Kidney (tissue), 13 donors: ENCODE measurements at regions not wholly inside any gene's neighbourhood (a gene's known extent, or its start where the extent isn't known, plus 50 kb on each side); places are given as distances from the start of the nearest gene placed in this dataset.

Experiments
- DNase-seq, 5 donors: peaks; one replicate each; pipeline ENCODE4 v3.0.0-alpha.2; 2013 to 2020
- FAIRE-seq: peaks from 2 replicates; lab custom pipeline; 2012; peaks lifted over from hg19 to GRCh38; lab: Jason Lieb, UNC
- H3K27ac ChIP-seq, 2 donors: one replicate each; pipeline ENCODE4 v1.7.0; 2013; ENCODE audit warnings: low read depth in 2 of 2, low read length in 2 of 2, inconsistent platforms in 1 of 2
- H3K27me3 ChIP-seq: one replicate; pipeline ENCODE4 v1.7.1; 2013; ENCODE audit warnings: low read length, inconsistent platforms; ENCODE audit not compliant: control insufficient read depth, insufficient read depth
- H3K36me3 ChIP-seq, 3 donors: one replicate each; pipeline versions ENCODE4 v1.7.0 to v1.7.1; 2013; ENCODE audit warnings: low read length in 3 of 3, control low read depth in 1 of 3, inconsistent platforms in 1 of 3; ENCODE audit not compliant: insufficient read depth in 3 of 3, control insufficient read depth in 2 of 3
- H3K4me1 ChIP-seq, 3 donors: one replicate each; pipeline versions ENCODE4 v1.7.0 to v1.7.1; 2013; ENCODE audit warnings: low read length in 3 of 3, inconsistent platforms in 1 of 3, low read depth in 1 of 3; ENCODE audit not compliant: control insufficient read depth in 2 of 3, insufficient read depth in 2 of 3
- H3K4me3 ChIP-seq, 3 donors: one replicate each; pipeline versions ENCODE4 v1.7.0 to v1.8.1; 2013; ENCODE audit warnings: low read length in 3 of 3, control low read depth in 1 of 3, inconsistent platforms in 1 of 3
- H3K9ac ChIP-seq, 3 donors: one replicate each; pipeline versions ENCODE4 v1.7.0 to v1.7.1; 2013; ENCODE audit warnings: low read length in 3 of 3, control low read depth in 1 of 3, inconsistent platforms in 1 of 3
- H3K9me3 ChIP-seq, 3 donors: one replicate each; pipeline versions ENCODE4 v1.7.0 to v1.7.1; 2013; ENCODE audit warnings: low read length in 3 of 3, control low read depth in 1 of 3, inconsistent platforms in 1 of 3; ENCODE audit not compliant: control insufficient read depth in 2 of 3, insufficient read depth in 1 of 3
- intact Hi-C: fragments of 100-400 bp; cut with DNase I; formaldehyde crosslinking; loops from one replicate; pipeline ENCODE4 v1.11.1; 2022
- TF ChIP-seq, protein P1 (sequence below): IDR thresholded peaks from 3 replicates; pipeline ENCODE4 v1.5.1; 2012; ENCODE audit warnings: mild to moderate bottlenecking, moderate library complexity, borderline replicate concordance; ENCODE audit not compliant: insufficient read depth; ENCODE audit errors: extremely low read depth
- donor health status: control.
- donor health status: control.
- donor health status: control.
- donor health status: control.
- donor health status: control.
- donor health status: DM: yes; HTN: yes; CAD: no.
- donor health status: Normal renal cell carcinoma (clear cell type).

DNA sequence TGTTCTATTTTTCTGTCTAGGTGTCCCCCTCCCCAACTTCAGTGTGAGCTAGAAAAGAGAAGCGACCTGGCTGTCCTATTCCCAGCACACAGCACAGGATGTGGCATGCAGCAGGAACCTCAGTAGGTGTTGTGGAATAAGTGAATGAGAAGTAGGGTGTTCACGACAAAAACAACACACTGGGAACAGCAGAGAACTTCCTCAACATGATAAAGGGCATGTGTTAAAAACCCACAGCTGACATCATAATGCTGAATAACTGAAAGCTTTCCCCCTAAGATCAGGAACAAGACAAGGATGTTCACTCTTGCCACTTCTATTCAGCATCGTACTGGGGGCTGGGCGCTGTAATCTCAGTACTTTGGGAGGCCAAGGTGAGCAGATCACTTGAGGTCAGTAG, 155.6 kb upstream of the ZNF618 start:
- Histone ChIP-seq H3K27me3 (no peaks in the 10 kb centered on the region), H3K27ac (no peak overlapping the region), H3K4me1 (no peaks in the 10 kb centered on the region), H3K36me3 (no peaks in the 10 kb centered on the region), H3K9me3 (peaks cover 0 to 4% (median 0%) of the 10 kb centered on the region in 3 donors), H3K4me3 (no peak overlapping the region), H3K9ac (no peak overlapping the region)
- TF ChIP-seq, protein P1, sequence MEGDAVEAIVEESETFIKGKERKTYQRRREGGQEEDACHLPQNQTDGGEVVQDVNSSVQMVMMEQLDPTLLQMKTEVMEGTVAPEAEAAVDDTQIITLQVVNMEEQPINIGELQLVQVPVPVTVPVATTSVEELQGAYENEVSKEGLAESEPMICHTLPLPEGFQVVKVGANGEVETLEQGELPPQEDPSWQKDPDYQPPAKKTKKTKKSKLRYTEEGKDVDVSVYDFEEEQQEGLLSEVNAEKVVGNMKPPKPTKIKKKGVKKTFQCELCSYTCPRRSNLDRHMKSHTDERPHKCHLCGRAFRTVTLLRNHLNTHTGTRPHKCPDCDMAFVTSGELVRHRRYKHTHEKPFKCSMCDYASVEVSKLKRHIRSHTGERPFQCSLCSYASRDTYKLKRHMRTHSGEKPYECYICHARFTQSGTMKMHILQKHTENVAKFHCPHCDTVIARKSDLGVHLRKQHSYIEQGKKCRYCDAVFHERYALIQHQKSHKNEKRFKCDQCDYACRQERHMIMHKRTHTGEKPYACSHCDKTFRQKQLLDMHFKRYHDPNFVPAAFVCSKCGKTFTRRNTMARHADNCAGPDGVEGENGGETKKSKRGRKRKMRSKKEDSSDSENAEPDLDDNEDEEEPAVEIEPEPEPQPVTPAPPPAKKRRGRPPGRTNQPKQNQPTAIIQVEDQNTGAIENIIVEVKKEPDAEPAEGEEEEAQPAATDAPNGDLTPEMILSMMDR: no peak
- DNase-seq (no peak), FAIRE-seq (no peak)
- intact Hi-C loops: no loop called here

DNA sequence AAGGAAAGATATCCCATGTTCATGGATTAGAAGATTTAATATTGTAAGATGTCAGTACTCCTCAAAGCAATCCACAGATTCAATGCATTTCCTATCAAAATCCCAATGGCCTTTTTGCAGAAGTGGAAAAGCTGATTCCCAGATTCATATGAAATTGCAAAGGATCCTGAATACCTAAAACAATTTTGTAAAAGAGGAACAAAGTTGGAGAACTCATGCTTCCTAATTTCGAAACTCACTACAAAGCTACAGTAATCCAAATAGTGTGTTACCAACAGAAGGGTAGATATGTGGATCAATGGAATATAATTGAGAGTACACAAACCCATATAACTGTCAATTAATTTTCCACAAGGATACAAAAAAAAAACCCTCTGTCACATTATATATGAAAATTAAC, 154.3 kb upstream of the ZNF618 start:
- Histone ChIP-seq H3K4me3 (no peak overlapping the region), H3K9ac (no peak overlapping the region), H3K4me1 (no peaks in the 10 kb centered on the region), H3K36me3 (no peaks in the 10 kb centered on the region), H3K27ac (no peak overlapping the region), H3K9me3 (no peaks in the 10 kb centered on the region), H3K27me3 (no peaks in the 10 kb centered on the region)
- TF ChIP-seq, protein P1: no peak
- FAIRE-seq (no peak), DNase-seq (no peak)
- intact Hi-C loops: no loop called here

DNA sequence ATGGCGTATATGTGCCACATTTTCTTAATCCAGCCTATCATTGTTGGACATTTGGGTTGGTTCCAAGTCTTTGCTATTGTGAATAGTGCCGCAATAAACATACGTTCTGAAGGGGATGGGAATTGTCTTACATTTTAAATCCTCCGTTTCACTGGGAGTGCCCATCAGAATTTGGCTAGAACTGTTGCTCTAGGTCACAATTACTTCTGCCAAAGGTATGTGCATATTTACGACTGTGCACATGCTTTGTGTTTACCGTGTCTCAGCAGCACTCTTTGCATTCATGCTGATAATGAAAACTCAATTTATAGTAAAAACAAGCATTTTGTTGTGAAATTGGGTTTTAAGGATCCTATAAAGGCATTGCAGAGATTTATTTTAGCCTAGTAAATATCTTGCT, 151.9 kb upstream of the ZNF618 start:
- Histone ChIP-seq H3K9ac (no peak overlapping the region), H3K27me3 (no peaks in the 10 kb centered on the region), H3K36me3 (no peaks in the 10 kb centered on the region), H3K9me3 (peaks cover 0 to 7% (median 0%) of the 10 kb centered on the region in 3 donors), H3K4me3 (no peak overlapping the region), H3K27ac (no peak overlapping the region), H3K4me1 (no peaks in the 10 kb centered on the region)
- intact Hi-C loops: no loop called here
- FAIRE-seq (no peak), DNase-seq (no peak)
- TF ChIP-seq, protein P1: no peak

DNA sequence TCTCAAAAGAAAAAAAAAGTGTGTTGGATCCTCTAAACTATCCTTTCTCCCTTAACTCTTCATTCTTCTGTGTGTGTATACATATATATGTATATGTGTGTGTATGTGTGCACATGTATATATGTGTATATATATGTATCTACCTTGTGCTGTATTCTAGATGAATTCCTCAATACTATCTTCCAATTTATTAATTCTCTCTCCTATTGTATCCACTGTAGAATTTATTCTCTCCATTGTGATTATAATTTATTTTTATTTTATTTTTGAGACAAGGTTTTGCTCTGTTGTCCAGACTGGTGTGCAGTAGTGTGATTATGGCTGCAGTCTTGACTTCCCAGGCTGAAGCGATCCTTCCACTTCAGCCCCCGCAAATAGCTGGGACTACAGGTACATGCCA, 147.1 kb upstream of the ZNF618 start:
- H3K27ac ChIP-seq: no peak overlapping the region
- no peaks in the 10 kb centered on the region for H3K4me1 ChIP-seq
- intact Hi-C loops: no loop called here
- no peak overlapping the region for H3K4me3 ChIP-seq
- no peaks in the 10 kb centered on the region for H3K36me3 ChIP-seq
- no peak overlapping the region for H3K9ac ChIP-seq
- H3K9me3 ChIP-seq: peaks cover 0 to 10% (median 0%) of the 10 kb centered on the region in 3 donors
- no peaks in the 10 kb centered on the region for H3K27me3 ChIP-seq
- DNase-seq (no peak), FAIRE-seq (no peak)
- TF ChIP-seq, protein P1: no peak
